ENCODE measurements at regions not wholly inside any gene's neighbourhood (a gene's known extent, or its start where the extent isn't known, plus 50 kb on each side); places are given as distances from the start of the nearest gene placed in this dataset.

GRCh38 chr1:73452522-73452921, 745.5 kb downstream of the LRRIQ3 start:
- TF ChIP-seq CTCF (conservative IDR thresholded peaks at IDR 0.05) (peak; percentile 48; the same call in 1 of the 2 replicates), EZH2 (IDR thresholded peaks at IDR 0.05; ENCODE audit: low read depth) (no peak)

Measured in PC-9 (cell line).